Chondrocyte (in vitro differentiated cells): ENCODE measurements at regions not wholly inside any gene's neighbourhood (a gene's known extent, or its start where the extent isn't known, plus 50 kb on each side); places are given as distances from the start of the nearest gene placed in this dataset.

Source experiments
- DNase-seq: peaks from one replicate; pipeline ENCODE4 v3.0.0; 2021; ENCODE audit warnings: mixed read lengths, low spot score
- H3K27ac Mint-ChIP-seq: one replicate; pipeline ENCODE4 v1.8.0; 2021; ENCODE audit warnings: mild to moderate bottlenecking, moderate library complexity, mixed read lengths; ENCODE audit not compliant: unreplicated experiment
- H3K27me3 Mint-ChIP-seq: 2 replicates; pipeline ENCODE4 v1.8.0; 2021; ENCODE audit warnings: low read depth, mixed read lengths
- H3K36me3 Mint-ChIP-seq: 2 replicates; pipeline ENCODE4 v1.8.0; 2021; ENCODE audit warnings: low read depth, mixed read lengths
- H3K4me1 Mint-ChIP-seq: 2 replicates; pipeline ENCODE4 v1.8.0; 2021; ENCODE audit warnings: low read depth, mild to moderate bottlenecking, mixed read lengths
- H3K4me3 Mint-ChIP-seq: one replicate; pipeline ENCODE4 v1.8.0; 2021; ENCODE audit warnings: mild to moderate bottlenecking, moderate library complexity, mixed read lengths; ENCODE audit not compliant: unreplicated experiment
- H3K9me3 Mint-ChIP-seq: 2 replicates; pipeline ENCODE4 v1.8.0; 2021; ENCODE audit warnings: low read depth, mixed read lengths
- TF ChIP-seq, protein P1 (sequence below): fragments of 200-600 bp; sonication (generic); IDR thresholded peaks from 2 replicates; pipeline ENCODE4 v1.5.0; 2021; ENCODE audit warnings: antibody characterized with exemption, mild to moderate bottlenecking, moderate library complexity

DNA sequence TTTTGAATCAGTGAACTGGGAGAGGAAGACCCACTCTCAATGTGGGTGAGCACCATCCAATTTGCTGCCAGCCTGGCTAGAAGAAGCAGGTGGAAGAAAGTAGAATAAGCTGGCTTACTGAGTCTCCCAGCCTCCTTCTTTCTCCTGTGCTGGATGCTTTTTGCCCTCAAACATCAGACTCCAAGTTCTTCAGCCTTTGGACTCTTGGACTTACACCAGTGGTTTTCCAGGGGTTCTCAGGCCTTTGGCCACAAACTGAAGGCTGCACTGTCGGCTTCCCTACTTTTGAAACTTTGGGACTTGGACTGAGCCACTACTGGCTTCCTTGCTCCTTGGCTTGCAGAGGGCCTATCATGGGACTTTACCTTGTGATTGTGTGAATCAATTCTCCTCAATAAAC is 804.2 kb upstream of the SLITRK1 start:
- peaks cover 6% of the 10 kb centered on the region for H3K9me3 Mint-ChIP-seq
- no peak overlapping the region for H3K27ac Mint-ChIP-seq
- H3K4me3 Mint-ChIP-seq: no peak overlapping the region
- no peaks in the 10 kb centered on the region for H3K36me3 Mint-ChIP-seq
- TF ChIP-seq, protein P1, sequence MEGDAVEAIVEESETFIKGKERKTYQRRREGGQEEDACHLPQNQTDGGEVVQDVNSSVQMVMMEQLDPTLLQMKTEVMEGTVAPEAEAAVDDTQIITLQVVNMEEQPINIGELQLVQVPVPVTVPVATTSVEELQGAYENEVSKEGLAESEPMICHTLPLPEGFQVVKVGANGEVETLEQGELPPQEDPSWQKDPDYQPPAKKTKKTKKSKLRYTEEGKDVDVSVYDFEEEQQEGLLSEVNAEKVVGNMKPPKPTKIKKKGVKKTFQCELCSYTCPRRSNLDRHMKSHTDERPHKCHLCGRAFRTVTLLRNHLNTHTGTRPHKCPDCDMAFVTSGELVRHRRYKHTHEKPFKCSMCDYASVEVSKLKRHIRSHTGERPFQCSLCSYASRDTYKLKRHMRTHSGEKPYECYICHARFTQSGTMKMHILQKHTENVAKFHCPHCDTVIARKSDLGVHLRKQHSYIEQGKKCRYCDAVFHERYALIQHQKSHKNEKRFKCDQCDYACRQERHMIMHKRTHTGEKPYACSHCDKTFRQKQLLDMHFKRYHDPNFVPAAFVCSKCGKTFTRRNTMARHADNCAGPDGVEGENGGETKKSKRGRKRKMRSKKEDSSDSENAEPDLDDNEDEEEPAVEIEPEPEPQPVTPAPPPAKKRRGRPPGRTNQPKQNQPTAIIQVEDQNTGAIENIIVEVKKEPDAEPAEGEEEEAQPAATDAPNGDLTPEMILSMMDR: no peak
- no peak for DNase-seq
- no peaks in the 10 kb centered on the region for H3K4me1 Mint-ChIP-seq
- peaks cover 4% of the 10 kb centered on the region for H3K27me3 Mint-ChIP-seq

GRCh38 chr13:84684804-84685203 is 802.5 kb upstream of the SLITRK1 start:
- Mint-ChIP-seq H3K36me3 (no peaks in the 10 kb centered on the region), H3K27me3 (peaks cover 2% of the 10 kb centered on the region), H3K4me3 (no peak overlapping the region), H3K4me1 (no peaks in the 10 kb centered on the region), H3K9me3 (peaks cover 6% of the 10 kb centered on the region), H3K27ac (no peak overlapping the region)
- TF ChIP-seq, protein P1: no peak
- DNase-seq: no peak

GRCh38 chr13:84684048-84684662 is 801.9 kb upstream of the SLITRK1 start:
- Mint-ChIP-seq H3K4me3 (no peak overlapping the region), H3K4me1 (no peaks in the 10 kb centered on the region), H3K27ac (no peak overlapping the region), H3K36me3 (no peaks in the 10 kb centered on the region), H3K27me3 (peaks cover 2% of the 10 kb centered on the region), H3K9me3 (peaks cover 6% of the 10 kb centered on the region)
- TF ChIP-seq, protein P1: no peak
- DNase-seq: no peak

- no peaks in the 10 kb centered on the region for H3K4me1 Mint-ChIP-seq
- no peak for DNase-seq
- no peak overlapping the region for H3K4me3 Mint-ChIP-seq
- H3K36me3 Mint-ChIP-seq: no peaks in the 10 kb centered on the region
- no peak overlapping the region for H3K27ac Mint-ChIP-seq
- TF ChIP-seq, protein P1: no peak
- peaks cover 2% of the 10 kb centered on the region for H3K27me3 Mint-ChIP-seq
- peaks cover 6% of the 10 kb centered on the region for H3K9me3 Mint-ChIP-seq
Measured at GRCh38 chr13:84683448-84683847, 801.2 kb upstream of the SLITRK1 start.

GRCh38 chr13:84677836-84678235 is 795.6 kb upstream of the SLITRK1 start:
- Mint-ChIP-seq H3K27ac (no peak overlapping the region), H3K4me3 (no peak overlapping the region), H3K4me1 (no peaks in the 10 kb centered on the region), H3K9me3 (no peaks in the 10 kb centered on the region), H3K36me3 (no peaks in the 10 kb centered on the region), H3K27me3 (peaks cover 3% of the 10 kb centered on the region)
- no peak for DNase-seq
- TF ChIP-seq, protein P1: no peak
